Type B pancreatic cell (in vitro differentiated cells): ENCODE measurements at regions not wholly inside any gene's neighbourhood (a gene's known extent, or its start where the extent isn't known, plus 50 kb on each side); places are given as distances from the start of the nearest gene placed in this dataset.

Experiments
- DNase-seq: peaks from one replicate; pipeline ENCODE4 v3.0.0; 2021; ENCODE audit warnings: mixed read lengths; ENCODE audit not compliant: unreplicated experiment; ENCODE audit errors: extremely low spot score
- H3K27ac Mint-ChIP-seq: 2 replicates; pipeline ENCODE4 v1.8.0; 2021; ENCODE audit warnings: mild to moderate bottlenecking, mixed read lengths
- H3K27me3 Mint-ChIP-seq: 2 replicates; pipeline ENCODE4 v1.8.0; 2021; ENCODE audit warnings: mixed read lengths
- H3K36me3 Mint-ChIP-seq: 2 replicates; pipeline ENCODE4 v1.8.0; 2021; ENCODE audit warnings: mixed read lengths
- H3K4me1 Mint-ChIP-seq: one replicate; pipeline ENCODE4 v1.8.0; 2021; ENCODE audit warnings: mixed read lengths; ENCODE audit not compliant: unreplicated experiment
- H3K4me3 Mint-ChIP-seq: 2 replicates; pipeline ENCODE4 v1.8.0; 2021; ENCODE audit warnings: mild to moderate bottlenecking, mixed read lengths
- H3K9me3 Mint-ChIP-seq: 2 replicates; pipeline ENCODE4 v1.8.0; 2021; ENCODE audit warnings: mixed read lengths
- CTCF ChIP-seq: fragments of 200-600 bp; sonication (generic); conservative IDR thresholded peaks from 2 replicates; pipeline ENCODE4 v1.5.0; 2021; ENCODE audit warnings: antibody characterized with exemption, mild to moderate bottlenecking

GRCh38 chr2:146135245-146135644 lies 1615.3 kb upstream of the ZEB2 start:
- no peak for DNase-seq
- H3K4me1 Mint-ChIP-seq: no peaks in the 10 kb centered on the region
- peaks cover 10% of the 10 kb centered on the region for H3K9me3 Mint-ChIP-seq
- TF ChIP-seq CTCF: no peak
- no peaks in the 10 kb centered on the region for H3K36me3 Mint-ChIP-seq
- no peak overlapping the region for H3K4me3 Mint-ChIP-seq
- no peaks in the 10 kb centered on the region for H3K27me3 Mint-ChIP-seq
- no peak overlapping the region for H3K27ac Mint-ChIP-seq

- no peak for TF ChIP-seq CTCF
- no peaks in the 10 kb centered on the region for H3K4me1 Mint-ChIP-seq
- H3K9me3 Mint-ChIP-seq: peaks cover 11% of the 10 kb centered on the region
- no peak overlapping the region for H3K4me3 Mint-ChIP-seq
- DNase-seq: no peak
- no peaks in the 10 kb centered on the region for H3K27me3 Mint-ChIP-seq
- no peak overlapping the region for H3K27ac Mint-ChIP-seq
- H3K36me3 Mint-ChIP-seq: no peaks in the 10 kb centered on the region
These were observed 1611.9 kb upstream of the ZEB2 start for GRCh38 chr2:146131785-146132184.

- Mint-ChIP-seq H3K36me3 (no peaks in the 10 kb centered on the region), H3K27ac (no peak overlapping the region), H3K4me3 (no peak overlapping the region), H3K27me3 (no peaks in the 10 kb centered on the region), H3K4me1 (no peaks in the 10 kb centered on the region), H3K9me3 (peaks cover 11% of the 10 kb centered on the region)
- no peak for TF ChIP-seq CTCF
- DNase-seq: no peak
These were observed 1611.1 kb upstream of the ZEB2 start for GRCh38 chr2:146131048-146131447.

GRCh38 chr2:146130290-146130689 lies 1610.4 kb upstream of the ZEB2 start:
- DNase-seq: no peak
- no peak overlapping the region for H3K27ac Mint-ChIP-seq
- H3K4me3 Mint-ChIP-seq: no peak overlapping the region
- no peaks in the 10 kb centered on the region for H3K36me3 Mint-ChIP-seq
- no peak for TF ChIP-seq CTCF
- H3K9me3 Mint-ChIP-seq: peaks cover 11% of the 10 kb centered on the region
- no peaks in the 10 kb centered on the region for H3K27me3 Mint-ChIP-seq
- no peaks in the 10 kb centered on the region for H3K4me1 Mint-ChIP-seq

- no peak overlapping the region for H3K27ac Mint-ChIP-seq
- no peaks in the 10 kb centered on the region for H3K36me3 Mint-ChIP-seq
- TF ChIP-seq CTCF: no peak
- no peaks in the 10 kb centered on the region for H3K27me3 Mint-ChIP-seq
- H3K9me3 Mint-ChIP-seq: peaks cover 13% of the 10 kb centered on the region
- no peaks in the 10 kb centered on the region for H3K4me1 Mint-ChIP-seq
- no peak overlapping the region for H3K4me3 Mint-ChIP-seq
- no peak for DNase-seq
These were observed 1609.3 kb upstream of the ZEB2 start for GRCh38 chr2:146129231-146129630.

- H3K27ac Mint-ChIP-seq: no peak overlapping the region
These were observed 1608.3 kb upstream of the ZEB2 start for GRCh38 chr2:146128216-146128615.

More at GRCh38 chr2:146128216-146128615, 1608.3 kb upstream of the ZEB2 start:
- no peaks in the 10 kb centered on the region for H3K27me3 Mint-ChIP-seq
- no peak for TF ChIP-seq CTCF
- no peak for DNase-seq
- no peaks in the 10 kb centered on the region for H3K4me1 Mint-ChIP-seq
- peaks cover 15% of the 10 kb centered on the region for H3K9me3 Mint-ChIP-seq
- no peaks in the 10 kb centered on the region for H3K36me3 Mint-ChIP-seq
- H3K4me3 Mint-ChIP-seq: no peak overlapping the region
